IPS-15b (cell line): ENCODE measurements at regions not wholly inside any gene's neighbourhood (a gene's known extent, or its start where the extent isn't known, plus 50 kb on each side); places are given as distances from the start of the nearest gene placed in this dataset.

ENCODE experiments used
- H3K27me3 ChIP-seq: one replicate; pipeline ENCODE4 v1.6.1; 2013; ENCODE audit warnings: low read length; ENCODE audit not compliant: control insufficient read depth, insufficient read depth
- H3K36me3 ChIP-seq: one replicate; pipeline ENCODE4 v1.6.1; 2013; ENCODE audit warnings: low read length; ENCODE audit not compliant: control insufficient read depth, insufficient read depth
- H3K4me1 ChIP-seq: one replicate; pipeline ENCODE4 v1.6.1; 2013; ENCODE audit warnings: mild to moderate bottlenecking, low read length; ENCODE audit not compliant: control insufficient read depth, insufficient read depth
- H3K4me3 ChIP-seq: one replicate; pipeline ENCODE4 v1.5.1; 2013; ENCODE audit warnings: low read depth, low read length
- H3K9ac ChIP-seq: one replicate; pipeline ENCODE4 v1.6.1; 2013; ENCODE audit warnings: low read depth, mild to moderate bottlenecking, low read length
- H3K9me3 ChIP-seq: one replicate; pipeline ENCODE4 v1.6.1; 2013; ENCODE audit warnings: mild to moderate bottlenecking, low read length; ENCODE audit not compliant: control insufficient read depth, insufficient read depth

DNA sequence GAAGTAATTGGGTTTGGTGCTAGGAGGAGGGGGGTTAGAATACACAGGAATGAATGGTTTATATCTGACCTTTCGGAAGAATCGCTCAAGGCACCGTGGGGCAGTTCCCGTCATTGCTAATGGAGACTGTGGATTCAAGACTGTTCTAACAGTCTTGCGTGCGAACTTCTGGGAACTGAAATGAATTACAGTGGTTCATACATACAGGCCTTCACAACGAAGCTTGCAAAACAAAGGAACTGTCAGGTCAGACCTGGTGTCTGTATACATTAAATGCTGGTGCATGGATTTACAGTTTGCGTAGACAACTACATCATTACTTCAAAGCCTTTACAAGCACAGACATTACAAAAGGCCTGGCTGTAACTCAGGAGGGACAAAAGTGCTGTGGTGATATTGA, 983.9 kb downstream of the CDH11 start:
- no peaks in the 10 kb centered on the region for H3K27me3 ChIP-seq
- H3K9me3 ChIP-seq: no peaks in the 10 kb centered on the region
- no peaks in the 10 kb centered on the region for H3K36me3 ChIP-seq
- no peak overlapping the region for H3K9ac ChIP-seq
- H3K4me1 ChIP-seq: no peaks in the 10 kb centered on the region
- H3K4me3 ChIP-seq: no peak overlapping the region

DNA sequence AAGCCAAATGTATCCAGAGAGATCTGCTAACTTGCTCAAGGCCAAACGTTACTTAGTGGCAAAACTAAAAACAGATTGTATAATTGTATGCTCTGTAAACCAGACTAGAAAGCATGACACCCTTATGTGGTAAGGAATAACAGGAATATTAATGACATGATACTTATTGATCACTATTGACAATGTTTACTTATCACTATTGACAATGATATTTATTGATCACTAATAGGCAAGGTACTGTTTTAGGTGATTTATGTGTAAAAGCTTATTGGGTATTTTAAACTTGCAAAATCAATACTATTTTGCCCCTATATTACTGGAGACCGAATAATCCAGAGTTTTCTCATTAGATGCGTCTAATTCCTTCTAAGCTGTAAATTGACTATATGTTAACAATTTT, 985.1 kb downstream of the CDH11 start:
- Histone ChIP-seq H3K36me3 (no peaks in the 10 kb centered on the region), H3K9me3 (no peaks in the 10 kb centered on the region), H3K27me3 (no peaks in the 10 kb centered on the region), H3K4me3 (no peak overlapping the region), H3K9ac (no peak overlapping the region), H3K4me1 (peaks cover 3% of the 10 kb centered on the region)

DNA sequence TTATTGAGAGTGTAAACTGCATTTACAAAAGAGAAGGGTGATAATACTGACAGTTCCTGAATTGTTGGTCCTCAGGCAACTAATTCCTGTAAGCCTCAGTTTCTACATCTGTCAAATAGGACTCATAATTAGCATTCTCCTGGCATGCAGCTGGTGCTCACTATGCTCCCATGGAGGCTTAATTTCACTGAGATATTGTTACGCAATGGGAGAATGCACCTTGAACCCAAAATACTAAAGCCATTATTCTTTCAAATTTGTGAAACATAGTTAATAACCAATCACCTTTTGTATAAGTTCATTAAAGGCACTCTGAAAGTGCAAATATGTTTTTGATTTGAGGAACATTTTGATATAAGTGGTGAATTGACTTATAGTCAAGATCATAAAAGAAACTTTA, 985.5 kb downstream of the CDH11 start:
- Histone ChIP-seq H3K9ac (no peak overlapping the region), H3K4me1 (peaks cover 3% of the 10 kb centered on the region), H3K9me3 (no peaks in the 10 kb centered on the region), H3K4me3 (no peak overlapping the region), H3K36me3 (no peaks in the 10 kb centered on the region), H3K27me3 (no peaks in the 10 kb centered on the region)

DNA sequence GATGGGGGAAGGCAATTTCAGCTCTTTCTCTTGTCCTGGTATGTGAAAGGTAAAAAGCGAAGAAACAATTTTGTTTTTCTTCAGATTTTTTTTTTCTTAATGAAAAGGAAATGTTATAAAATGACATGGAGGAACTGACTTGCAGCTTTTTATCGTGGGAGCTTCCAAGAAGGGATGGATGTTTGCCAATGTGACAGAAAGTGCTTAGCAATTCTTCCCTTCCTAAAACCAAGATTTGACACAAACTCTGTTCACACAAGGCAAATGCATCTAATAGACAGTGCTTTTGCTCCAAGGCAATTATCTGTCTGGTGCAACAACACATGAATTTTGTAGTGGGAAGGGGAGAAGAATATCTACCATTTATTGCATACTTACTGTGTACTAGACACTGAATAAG, 988.5 kb downstream of the CDH11 start:
- H3K9ac ChIP-seq: no peak overlapping the region
- no peak overlapping the region for H3K4me3 ChIP-seq
- no peaks in the 10 kb centered on the region for H3K27me3 ChIP-seq
- no peaks in the 10 kb centered on the region for H3K36me3 ChIP-seq
- peaks cover 3% of the 10 kb centered on the region for H3K4me1 ChIP-seq
- no peaks in the 10 kb centered on the region for H3K9me3 ChIP-seq

DNA sequence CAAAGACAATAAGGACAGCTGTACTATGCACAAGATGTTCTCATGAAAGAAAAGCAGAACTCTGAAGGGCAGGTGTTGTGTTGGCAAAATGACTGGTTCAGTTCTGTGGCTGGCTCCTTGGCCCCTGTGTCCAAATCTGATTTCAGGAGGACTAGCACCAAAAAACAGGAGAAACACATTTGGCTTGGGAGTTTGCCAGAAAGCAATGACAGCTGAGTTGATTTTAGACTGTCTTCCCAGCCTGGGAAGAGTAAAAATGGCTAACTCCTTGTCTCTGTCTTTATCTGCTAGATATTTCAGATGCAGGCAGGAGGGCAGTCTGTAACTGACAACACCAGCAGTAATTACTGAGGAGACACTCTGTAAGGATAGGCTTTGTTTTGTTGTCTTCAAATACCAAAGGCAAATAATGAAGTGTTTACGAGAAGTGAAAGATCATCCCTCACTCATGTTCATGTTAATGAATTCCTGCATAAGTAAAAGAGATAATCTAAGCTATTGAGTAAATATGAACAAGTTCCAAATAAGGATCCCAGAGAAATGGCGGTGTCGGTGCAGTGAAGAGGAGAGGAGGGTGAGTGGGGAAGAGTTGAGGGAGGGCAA, 989.0 kb downstream of the CDH11 start:
- Histone ChIP-seq H3K4me1 (peaks cover 3% of the 10 kb centered on the region), H3K9me3 (no peaks in the 10 kb centered on the region), H3K27me3 (no peaks in the 10 kb centered on the region), H3K4me3 (no peak overlapping the region), H3K36me3 (no peaks in the 10 kb centered on the region), H3K9ac (no peak overlapping the region)

DNA sequence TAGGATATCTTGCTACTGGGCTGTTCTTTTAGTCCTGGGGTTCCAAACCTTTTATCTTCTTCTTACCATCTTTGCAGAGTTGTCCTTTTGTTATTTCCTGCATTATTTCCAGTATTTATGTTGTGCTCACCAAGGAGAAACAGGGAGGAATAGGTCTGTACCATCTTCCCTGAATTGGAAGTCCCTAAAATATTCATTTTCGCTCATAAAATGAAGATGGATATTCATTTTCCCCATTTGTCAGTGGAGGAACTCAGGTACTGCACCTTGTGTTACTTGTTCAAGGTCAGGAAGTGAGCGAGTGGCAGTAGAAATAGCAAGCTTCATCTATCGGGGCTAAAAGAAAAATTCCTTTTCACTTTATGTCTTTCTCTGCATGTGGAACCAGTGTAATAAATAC, 989.7 kb downstream of the CDH11 start:
- no peaks in the 10 kb centered on the region for H3K9me3 ChIP-seq
- no peaks in the 10 kb centered on the region for H3K27me3 ChIP-seq
- no peaks in the 10 kb centered on the region for H3K36me3 ChIP-seq
- H3K4me3 ChIP-seq: no peak overlapping the region
- peaks cover 3% of the 10 kb centered on the region for H3K4me1 ChIP-seq
- no peak overlapping the region for H3K9ac ChIP-seq

DNA sequence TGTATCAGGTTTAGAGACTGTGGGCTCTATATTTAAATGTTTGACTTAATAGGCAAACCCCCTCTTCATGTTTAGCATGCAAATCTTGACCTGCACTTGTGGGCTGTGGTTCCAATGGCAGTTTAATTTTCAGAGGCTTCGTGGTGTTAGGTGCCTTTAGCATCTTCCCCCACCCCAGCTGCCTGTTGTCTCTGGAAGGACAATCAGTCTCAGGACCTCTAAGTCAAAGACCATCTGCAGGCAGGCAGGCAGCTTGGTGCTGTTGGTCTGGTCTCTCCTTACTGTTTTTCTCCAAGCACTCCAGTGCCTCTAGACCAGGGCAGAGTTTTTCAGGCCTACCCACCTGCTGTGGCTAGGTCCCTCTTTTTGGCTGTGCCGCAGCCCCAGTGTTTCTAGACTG, 990.4 kb downstream of the CDH11 start:
- H3K4me1 ChIP-seq: peaks cover 3% of the 10 kb centered on the region
- no peak overlapping the region for H3K4me3 ChIP-seq
- H3K9me3 ChIP-seq: no peaks in the 10 kb centered on the region
- H3K27me3 ChIP-seq: no peaks in the 10 kb centered on the region
- H3K36me3 ChIP-seq: no peaks in the 10 kb centered on the region
- H3K9ac ChIP-seq: no peak overlapping the region

DNA sequence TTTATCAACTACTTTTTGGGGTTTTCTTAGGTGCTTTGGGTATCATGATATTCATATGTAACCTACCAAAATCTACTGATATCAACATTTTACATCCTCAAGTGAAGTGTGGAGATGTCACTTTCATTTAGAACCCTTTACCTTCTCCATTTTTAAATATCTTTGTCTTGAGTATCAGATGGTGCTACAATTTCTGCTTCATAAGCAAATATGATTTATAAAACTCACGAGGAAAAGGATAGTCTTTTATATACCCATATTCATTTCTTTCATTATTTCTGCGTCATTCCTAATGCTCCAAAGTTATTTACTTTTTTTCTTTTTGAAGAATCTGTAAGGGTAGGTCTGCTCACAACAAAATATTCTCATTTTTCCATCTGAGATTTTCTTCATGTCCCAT, 991.7 kb downstream of the CDH11 start:
- H3K9ac ChIP-seq: no peak overlapping the region
- no peak overlapping the region for H3K4me3 ChIP-seq
- H3K36me3 ChIP-seq: no peaks in the 10 kb centered on the region
- peaks cover 3% of the 10 kb centered on the region for H3K4me1 ChIP-seq
- H3K9me3 ChIP-seq: no peaks in the 10 kb centered on the region
- H3K27me3 ChIP-seq: no peaks in the 10 kb centered on the region

DNA sequence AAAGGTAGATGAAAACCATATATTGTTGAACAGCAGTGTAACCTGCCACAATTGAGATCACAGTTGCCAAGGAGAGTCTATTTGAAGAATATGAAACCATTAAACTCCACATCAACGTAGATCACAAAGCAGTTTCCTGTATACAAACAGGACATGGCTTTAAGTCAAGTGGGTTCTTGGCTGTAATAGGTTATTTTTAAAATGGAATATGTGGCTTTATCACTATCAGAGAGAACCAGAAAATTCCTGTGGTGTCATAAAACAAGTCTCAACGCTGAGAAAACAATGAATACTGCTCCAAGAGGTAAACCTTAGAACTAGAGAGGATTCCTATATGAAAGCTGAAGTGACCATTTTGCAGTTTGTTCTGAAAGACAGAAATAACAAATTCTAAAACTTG, 999.7 kb downstream of the CDH11 start:
- H3K27me3 ChIP-seq: no peaks in the 10 kb centered on the region
- H3K9ac ChIP-seq: no peak overlapping the region
- no peaks in the 10 kb centered on the region for H3K9me3 ChIP-seq
- no peaks in the 10 kb centered on the region for H3K36me3 ChIP-seq
- H3K4me1 ChIP-seq: no peaks in the 10 kb centered on the region
- no peak overlapping the region for H3K4me3 ChIP-seq

DNA sequence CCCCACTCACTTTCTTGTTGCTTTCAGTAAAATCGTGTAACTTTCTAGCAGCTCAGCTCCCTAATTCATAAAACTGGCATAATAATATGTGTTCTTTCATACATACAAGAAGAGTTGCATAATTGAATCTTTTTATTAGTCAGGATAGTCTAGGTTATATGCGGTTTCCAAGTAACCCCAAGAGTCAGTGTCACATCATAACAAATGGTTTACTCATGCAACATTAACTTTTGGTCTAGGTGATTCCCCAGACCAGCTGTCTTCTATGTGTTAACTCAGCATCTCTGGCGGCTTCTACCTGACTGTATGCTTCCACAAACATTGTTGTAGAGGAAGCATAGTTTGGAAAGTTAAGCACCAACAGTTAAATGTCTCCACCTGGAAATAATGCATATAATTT, 1000.4 kb downstream of the CDH11 start:
- Histone ChIP-seq H3K9me3 (no peaks in the 10 kb centered on the region), H3K27me3 (no peaks in the 10 kb centered on the region), H3K36me3 (no peaks in the 10 kb centered on the region), H3K4me1 (no peaks in the 10 kb centered on the region), H3K9ac (no peak overlapping the region), H3K4me3 (no peak overlapping the region)

DNA sequence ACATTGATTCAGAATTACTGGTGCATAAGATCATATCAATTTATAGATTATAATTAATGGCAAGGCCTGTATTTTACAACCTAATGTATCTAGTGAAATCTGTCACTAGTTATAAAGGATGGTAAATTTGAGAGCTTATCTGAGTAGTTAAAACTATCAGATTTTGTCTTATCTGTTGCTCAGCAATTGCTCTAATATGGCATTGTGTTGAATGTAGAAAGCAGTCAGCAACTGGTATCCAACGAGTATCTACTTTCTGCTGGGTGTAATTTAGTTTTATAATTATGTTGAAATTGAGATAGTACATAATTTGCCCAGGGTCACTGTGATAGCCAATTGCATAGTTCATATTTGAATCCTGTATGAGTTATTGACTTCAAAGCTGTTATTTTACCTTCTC, 1005.7 kb downstream of the CDH11 start:
- Histone ChIP-seq H3K9ac (no peak overlapping the region), H3K4me1 (no peaks in the 10 kb centered on the region), H3K36me3 (no peaks in the 10 kb centered on the region), H3K4me3 (no peak overlapping the region), H3K9me3 (no peaks in the 10 kb centered on the region), H3K27me3 (no peaks in the 10 kb centered on the region)

DNA sequence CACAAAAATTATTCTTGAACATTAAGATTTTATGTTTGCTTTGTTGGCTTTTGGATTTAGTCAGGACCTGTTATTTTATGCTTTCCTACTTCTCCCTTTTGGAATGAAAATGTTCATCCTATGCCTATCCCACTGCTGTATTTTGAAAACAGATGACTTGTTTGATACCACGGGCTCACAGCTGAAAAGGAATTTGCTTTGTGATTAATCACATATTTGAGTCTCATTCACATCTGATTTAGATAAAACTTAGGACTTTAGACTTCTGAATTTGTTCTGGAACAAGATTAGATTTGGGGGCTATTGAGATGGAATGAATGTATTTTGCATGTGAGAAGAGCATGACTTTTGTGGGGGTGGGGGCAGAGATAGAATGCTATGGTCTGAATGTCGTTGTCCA, 1012.6 kb downstream of the CDH11 start:
- H3K4me1 ChIP-seq: no peaks in the 10 kb centered on the region

DNA sequence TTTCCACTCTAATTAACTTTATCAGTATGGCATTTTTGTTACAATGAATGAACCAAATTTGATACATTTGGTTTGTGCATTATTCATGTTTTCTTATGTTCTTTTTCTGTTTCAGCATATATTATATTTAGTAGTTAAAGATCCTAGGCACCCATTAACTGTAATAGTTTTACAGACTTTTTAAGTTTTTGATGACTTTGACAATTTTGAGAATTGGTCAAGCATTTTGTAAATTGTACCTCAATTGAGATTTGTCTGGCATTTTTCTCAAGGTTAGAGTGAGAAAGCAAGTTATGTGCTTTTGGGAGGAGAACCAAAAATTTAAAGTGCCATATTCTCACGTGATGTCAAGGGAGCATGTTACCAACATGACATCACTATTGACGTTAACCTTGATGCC, 1019.2 kb downstream of the CDH11 start:
- Histone ChIP-seq H3K9me3 (no peaks in the 10 kb centered on the region), H3K27me3 (no peaks in the 10 kb centered on the region), H3K4me3 (no peak overlapping the region), H3K4me1 (no peaks in the 10 kb centered on the region), H3K36me3 (no peaks in the 10 kb centered on the region), H3K9ac (no peak overlapping the region)

More for the DNA sequence above, 1012.6 kb downstream of the CDH11 start:
- Histone ChIP-seq H3K9ac (no peak overlapping the region), H3K4me3 (no peak overlapping the region), H3K9me3 (no peaks in the 10 kb centered on the region), H3K27me3 (no peaks in the 10 kb centered on the region), H3K36me3 (no peaks in the 10 kb centered on the region)
